Inferior parietal cortex (tissue), 1 donor: ENCODE measurements at regions not wholly inside any gene's neighbourhood (a gene's known extent, or its start where the extent isn't known, plus 50 kb on each side); places are given as distances from the start of the nearest gene placed in this dataset.
"Not testable (repeated sequence)": the region's sequence is repeated elsewhere in the genome, so short reads cannot be mapped to it uniquely, and the experiment has no call there.

ENCODE experiments used
- DNase-seq: peaks from one replicate; pipeline ENCODE4 v3.0.0-alpha.2; 2016; ENCODE audit errors: extremely low spot score

DNA sequence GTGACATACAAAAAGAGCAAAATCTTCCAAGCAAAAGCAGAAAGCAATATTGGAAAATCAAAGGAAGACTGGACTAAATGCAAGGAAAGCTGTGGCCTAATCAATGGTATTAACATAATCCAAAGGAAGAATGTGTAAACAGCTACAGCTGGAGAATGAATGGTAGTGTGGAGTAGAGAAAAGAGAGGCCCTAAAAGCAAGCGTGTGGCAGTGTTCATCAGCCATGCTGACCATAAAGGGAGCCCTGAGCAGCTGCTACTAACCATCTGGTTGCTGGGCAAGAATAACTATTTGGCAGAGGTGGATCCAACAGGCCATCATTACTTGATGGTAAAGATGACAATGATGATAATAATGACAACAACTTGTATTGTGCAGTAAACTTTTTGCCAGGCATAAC, 148.5 kb upstream of the BEND6 start:
- DNase-seq = no peak

DNA sequence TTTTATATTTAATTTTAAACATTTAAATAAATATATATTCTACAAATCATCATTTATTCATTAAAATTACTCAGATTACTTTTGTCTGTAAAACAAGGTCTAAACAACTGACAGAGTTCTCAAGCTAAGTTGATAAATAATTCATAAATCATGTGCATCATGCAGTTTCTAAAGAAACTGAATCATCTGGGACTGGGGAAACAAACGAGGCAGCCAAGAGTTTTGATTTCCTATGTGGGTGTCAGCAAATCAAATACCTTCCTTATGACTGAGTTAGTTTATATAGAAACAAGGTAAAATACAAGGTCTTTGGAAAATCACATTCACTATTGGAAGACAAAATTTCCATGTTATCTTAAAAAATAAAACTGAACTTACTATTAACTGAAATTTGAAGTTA, 149.9 kb upstream of the BEND6 start:
- DNase-seq = no peak

DNA sequence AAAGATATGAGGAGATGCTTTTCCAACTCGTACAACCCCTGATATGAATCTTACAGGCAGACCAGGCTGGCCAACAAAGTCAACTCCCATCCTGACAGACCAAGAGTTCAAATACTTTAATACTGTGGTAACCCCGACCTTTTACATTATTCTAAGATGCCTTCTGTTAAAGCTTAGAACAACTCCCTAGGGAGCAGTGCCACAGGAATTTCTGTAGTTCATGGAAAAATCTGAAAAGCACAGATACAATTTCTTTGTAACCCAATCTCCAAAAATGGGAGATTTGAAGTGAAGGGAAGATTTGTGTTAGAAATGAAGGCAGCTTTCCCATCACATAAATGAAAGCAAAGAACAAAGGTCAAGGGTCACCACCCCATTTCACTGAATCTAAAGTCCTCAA, 151.3 kb upstream of the BEND6 start:
- no peak for DNase-seq

GRCh38 chr6:56802584-56802983, 152.3 kb upstream of the BEND6 start:
- no peak for DNase-seq

DNA sequence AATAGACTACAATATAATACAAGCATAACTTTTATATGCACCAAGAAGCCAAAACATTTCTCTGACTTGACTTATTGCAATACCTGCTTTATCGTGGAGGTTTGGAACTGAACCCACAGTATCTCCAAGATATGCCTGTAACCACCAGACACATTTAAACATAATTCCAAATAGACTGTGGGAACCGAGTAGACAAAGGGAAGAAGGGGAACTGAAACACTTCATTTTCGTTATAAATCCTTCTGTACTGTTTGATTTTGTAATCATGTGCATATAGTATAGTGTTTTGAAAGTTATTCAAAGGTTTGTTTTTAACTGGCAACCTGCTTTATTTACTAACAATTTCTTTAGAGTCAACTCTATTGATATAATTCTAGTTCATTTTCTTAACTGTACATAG, 154.9 kb upstream of the BEND6 start:
- DNase-seq = no peak

GRCh38 chr6:56798163-56798562, 155.5 kb upstream of the DST start:
- DNase-seq = no peak

DNA sequence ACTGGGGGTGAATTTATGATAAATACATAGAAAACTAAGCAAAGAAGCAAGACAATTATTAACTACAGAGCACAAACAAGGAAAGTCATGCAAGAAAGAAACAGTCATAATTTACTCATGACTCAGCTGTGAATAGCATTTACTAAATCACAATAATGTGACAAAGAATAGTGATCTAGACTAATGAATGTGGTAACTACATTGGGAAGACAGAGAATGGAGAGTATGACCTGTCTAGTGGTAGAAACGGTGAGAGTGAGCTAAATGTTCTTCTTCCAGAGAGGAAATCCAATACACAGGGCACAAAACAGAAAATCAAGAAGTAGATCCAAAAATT, 153.5 kb upstream of the DST start:
- no peak for DNase-seq

DNA sequence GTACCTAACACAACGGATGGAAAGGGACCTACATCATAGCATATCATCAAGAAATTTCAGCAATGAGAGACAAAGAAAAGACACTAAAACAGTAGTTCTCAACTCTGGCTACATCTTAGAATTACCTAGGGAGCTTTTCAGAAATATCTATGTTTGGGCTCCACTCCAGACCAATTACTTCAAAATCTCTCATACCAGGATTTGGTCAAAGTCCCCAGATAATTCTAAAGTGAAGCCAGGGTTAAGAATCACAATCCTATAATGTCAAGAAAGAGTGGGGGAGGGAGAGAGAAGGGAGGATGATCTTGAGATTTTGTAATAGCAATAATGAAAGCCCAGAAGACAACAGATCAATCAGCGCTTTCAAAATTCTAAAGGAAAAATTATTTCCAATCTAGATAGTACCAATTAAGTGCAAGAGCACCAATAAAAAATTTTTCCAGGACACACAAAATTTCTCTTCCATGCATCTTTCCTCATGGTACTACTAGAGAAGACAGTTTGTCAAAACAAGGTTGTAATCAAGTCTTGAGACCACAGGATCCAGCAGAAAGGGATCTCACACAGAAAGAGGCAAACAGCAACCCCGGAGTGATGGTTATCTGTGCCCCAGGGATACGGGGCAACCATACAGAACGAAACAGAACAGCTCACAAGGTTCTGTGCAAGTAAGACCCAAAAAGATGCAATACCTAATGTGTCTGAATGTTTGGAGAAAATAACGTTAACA, 152.9 kb upstream of the DST start:
- DNase-seq = no peak

DNA sequence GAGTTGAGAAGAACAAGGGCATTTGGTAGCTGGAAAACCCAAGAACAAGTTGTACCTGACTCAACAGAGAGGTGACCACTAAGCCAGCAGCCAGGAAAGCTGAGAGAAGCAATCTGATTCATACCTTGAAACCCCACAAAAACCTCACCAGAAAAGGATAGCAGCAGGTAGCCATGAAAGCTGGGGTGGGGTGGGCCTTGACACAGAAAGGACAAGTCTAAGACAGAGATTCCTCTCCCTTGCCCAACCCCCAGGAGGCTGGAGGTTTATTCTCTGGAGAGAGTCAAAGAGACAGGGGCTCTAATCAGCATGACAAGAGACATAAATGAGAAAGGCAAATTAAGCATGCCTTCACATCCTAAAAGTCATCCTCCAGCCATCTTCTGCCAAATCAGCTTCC, 151.7 kb upstream of the DST start:
- DNase-seq = no peak

GRCh38 chr6:56793938-56794337, 151.2 kb upstream of the DST start:
- no peak for DNase-seq

GRCh38 chr6:56790414-56790813, 147.7 kb upstream of the DST start:
- DNase-seq = no peak

GRCh38 chr6:56789879-56790278, 147.2 kb upstream of the DST start:
- DNase-seq = no peak

DNA sequence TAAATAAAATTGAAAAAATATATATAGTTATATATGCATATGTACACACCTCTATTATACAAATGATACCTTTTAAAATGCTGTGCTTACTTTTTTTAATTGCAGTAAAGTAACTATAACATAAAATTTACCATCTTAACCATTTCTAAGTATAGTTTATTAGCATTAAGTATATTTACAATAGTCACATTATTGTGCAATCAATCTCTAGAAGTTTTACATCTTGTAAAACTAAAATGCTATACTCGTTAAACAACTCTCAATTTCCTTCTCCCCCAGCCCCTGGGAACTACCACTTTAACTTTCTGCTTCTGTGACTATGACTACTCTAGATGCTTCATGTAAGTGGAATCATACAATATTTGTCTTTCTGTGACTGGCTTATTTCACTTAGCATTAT, 146.7 kb upstream of the DST start:
- DNase-seq = no peak

GRCh38 chr6:56787209-56787608, 144.5 kb upstream of the DST start:
- DNase-seq = no peak

DNA sequence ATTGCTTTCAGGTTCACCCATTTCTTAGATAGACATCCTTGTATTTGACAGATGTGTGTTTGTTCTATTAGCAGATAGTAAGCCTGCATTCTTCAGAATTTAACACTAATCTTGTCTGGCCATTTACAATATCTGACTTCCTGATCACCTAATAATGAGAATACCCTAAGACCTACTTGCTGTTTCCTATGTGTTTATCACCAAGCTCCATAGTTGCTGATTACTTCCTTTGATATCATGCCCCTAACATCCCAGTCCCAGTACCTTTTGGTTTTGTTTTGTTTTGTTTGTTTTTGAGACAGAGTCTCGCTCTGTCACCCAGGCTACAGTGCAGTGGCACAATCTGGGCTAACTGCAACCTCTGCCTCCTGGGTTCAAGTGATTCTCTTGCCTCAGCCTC, 143.6 kb upstream of the DST start:
- DNase-seq = no peak

- DNase-seq = not testable (repeated sequence)
Measured at GRCh38 chr6:56785536-56785935, 142.8 kb upstream of the DST start.

DNA sequence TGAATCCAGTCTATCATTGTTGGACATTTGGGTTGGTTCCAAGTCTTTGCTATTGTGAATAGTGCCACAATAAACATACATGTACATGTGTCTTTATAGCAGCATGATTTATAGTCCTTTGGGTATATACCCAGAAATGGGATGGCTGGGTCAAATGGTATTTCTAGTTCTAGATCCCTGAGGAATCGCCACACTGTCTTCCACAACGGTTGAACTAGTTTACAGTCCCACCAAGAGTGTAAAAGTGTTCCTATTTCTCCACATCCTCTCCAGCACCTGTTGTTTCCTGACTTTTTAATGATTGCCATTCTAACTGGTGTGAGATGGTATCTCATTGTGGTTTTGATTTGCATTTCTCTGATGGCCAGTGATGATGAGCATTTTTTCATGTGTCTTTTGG, 137.4 kb upstream of the DST start:
- DNase-seq = not testable (repeated sequence)

DNA sequence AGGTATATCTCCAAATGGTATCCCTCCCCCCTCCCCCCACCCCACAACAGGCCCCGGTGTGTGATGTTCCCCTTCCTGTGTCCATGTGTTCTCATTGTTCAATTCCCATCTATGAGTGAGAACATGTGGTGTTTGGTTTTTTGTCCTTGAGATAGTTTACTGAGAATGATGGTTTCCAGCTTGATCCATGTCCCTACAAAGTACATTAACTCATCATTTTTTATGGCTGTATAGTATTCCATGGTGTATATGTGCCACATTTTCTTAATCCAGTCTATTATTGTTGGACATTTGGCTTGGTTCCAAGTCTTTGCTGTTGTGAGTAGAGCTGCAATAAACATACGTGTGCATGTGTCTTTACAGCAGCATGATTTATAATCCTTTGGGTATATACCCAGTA, 135.8 kb upstream of the DST start:
- DNase-seq = not testable (repeated sequence)

GRCh38 chr6:56775498-56776166, 132.9 kb upstream of the DST start:
- no peak for DNase-seq

GRCh38 chr6:56772737-56773184, 130.1 kb upstream of the DST start:
- no peak for DNase-seq

DNA sequence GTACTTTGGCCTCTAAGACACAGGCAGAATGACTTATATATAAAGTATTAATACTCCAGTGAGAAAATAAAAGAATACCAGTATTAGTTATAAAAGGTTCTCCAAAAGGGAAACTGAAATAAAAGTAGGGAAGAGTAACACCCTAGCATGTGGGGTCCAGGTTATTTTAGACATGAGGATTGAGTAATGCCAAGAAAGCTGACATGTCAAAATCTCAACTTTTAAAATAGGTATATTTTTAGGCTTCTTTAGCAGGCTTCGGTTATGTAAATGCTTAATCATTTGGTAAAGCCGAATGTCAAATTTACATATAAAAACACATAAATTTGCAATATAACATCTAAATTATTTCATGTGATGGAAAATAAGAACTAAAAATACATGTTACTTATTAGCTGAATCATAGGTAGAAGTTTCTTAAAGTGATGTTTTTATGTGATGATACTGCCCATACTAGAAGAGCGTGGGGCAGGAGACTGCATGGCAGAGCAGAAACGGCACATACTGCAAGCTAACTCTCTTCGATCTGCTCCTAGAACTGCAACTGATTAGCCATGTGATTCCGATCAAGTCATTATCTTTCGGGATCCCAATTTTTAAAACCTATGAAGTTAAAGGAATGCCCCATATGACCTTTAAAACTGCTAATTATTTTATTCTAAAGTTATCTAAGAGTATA, 129.4 kb upstream of the DST start:
- DNase-seq = no peak

DNA sequence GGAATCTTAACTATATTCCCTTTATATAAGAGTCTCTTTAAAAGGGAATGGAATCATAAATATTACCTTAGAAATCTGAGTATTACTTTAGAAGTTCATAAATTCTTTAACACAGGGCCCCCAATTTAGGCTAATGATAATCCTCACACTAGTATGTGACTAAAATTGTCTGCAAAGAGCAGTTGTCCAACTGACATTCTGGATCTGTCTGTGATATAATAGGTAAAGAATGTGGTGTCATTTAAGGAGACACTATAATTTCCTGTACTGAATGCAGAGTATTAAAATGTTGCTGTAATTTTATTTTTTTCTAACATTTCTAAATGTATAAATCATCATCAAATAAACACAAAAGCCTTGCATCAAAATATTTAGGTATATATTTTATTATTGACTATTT, 128.5 kb upstream of the DST start:
- DNase-seq = no peak

GRCh38 chr6:56770011-56770520, 127.4 kb upstream of the DST start:
- no peak for DNase-seq
